ENCODE measurements at regions not wholly inside any gene's neighbourhood (a gene's known extent, or its start where the extent isn't known, plus 50 kb on each side); places are given as distances from the start of the nearest gene placed in this dataset.

DNA sequence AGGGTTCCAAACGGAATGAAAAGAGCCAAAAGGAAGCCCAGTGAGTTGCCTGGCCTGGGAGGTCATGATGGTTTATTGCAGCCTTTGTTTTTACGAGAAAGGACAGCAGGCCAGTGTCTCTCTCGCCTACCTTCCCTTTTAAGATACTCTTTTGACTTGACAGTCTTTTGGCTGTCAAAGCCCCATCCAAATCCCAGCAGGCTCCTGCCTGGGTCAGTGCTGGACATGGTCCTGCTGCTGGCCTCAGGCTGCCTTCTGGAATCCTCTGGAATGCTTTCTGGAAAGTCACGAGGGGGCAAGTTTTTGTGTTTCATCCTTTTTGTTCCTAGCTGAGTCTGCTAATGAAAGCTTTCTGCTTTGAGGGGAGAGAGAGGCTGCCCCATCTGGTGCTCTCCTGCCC, 444.8 kb downstream of the OLFM4 start:
- no peak for DNase-seq (ENCODE audit: low spot score in 2 of 2)
- H3K36me3 ChIP-seq, result no peaks in the 10 kb centered on the region
- no peaks in the 10 kb centered on the region for H3K4me1 ChIP-seq
- TF ChIP-seq EP300 (IDR thresholded peaks at IDR 0.05) (no peak), POLR2A (IDR thresholded peaks at IDR 0.05) (no peak)
- TF ChIP-seq, protein P1, sequence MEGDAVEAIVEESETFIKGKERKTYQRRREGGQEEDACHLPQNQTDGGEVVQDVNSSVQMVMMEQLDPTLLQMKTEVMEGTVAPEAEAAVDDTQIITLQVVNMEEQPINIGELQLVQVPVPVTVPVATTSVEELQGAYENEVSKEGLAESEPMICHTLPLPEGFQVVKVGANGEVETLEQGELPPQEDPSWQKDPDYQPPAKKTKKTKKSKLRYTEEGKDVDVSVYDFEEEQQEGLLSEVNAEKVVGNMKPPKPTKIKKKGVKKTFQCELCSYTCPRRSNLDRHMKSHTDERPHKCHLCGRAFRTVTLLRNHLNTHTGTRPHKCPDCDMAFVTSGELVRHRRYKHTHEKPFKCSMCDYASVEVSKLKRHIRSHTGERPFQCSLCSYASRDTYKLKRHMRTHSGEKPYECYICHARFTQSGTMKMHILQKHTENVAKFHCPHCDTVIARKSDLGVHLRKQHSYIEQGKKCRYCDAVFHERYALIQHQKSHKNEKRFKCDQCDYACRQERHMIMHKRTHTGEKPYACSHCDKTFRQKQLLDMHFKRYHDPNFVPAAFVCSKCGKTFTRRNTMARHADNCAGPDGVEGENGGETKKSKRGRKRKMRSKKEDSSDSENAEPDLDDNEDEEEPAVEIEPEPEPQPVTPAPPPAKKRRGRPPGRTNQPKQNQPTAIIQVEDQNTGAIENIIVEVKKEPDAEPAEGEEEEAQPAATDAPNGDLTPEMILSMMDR (IDR thresholded peaks at IDR 0.05), result no peak
- no peak overlapping the region for H3K27ac ChIP-seq
- H3K27me3 ChIP-seq, result no peaks in the 10 kb centered on the region
- WGBS, 2 donors, result 40 to 45% methylated on average over 4 of the region's 4 CpGs
- H3K9me3 ChIP-seq, result no peaks in the 10 kb centered on the region
- no peak overlapping the region for H3K4me3 ChIP-seq

DNA sequence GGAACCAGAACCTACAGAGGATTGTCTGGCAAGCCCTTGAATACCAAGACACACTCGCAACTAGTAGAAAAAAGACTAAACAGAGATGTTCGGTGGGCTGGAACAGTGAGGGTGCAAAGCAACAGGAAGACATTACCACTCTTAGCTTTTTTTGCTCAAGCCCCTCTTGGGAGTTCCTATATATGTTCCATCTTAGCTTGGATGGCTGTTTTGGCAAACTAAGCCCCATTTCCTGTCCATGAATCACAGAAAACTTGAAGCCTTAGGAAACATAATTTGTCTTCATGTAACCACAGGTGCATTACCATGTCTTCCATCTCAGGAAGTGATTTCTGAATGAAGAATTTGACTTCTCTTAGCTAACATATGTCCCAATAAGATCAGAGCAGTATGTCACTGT, 446.3 kb downstream of the OLFM4 start:
- Histone ChIP-seq H3K4me1 (no peaks in the 10 kb centered on the region), H3K36me3 (no peaks in the 10 kb centered on the region), H3K4me3 (no peak overlapping the region), H3K27ac (no peak overlapping the region), H3K9me3 (no peaks in the 10 kb centered on the region), H3K27me3 (no peaks in the 10 kb centered on the region)
- TF ChIP-seq, protein P1 (IDR thresholded peaks at IDR 0.05), result no peak
- no peak for TF ChIP-seq EP300 (IDR thresholded peaks at IDR 0.05)
- TF ChIP-seq POLR2A (IDR thresholded peaks at IDR 0.05), result no peak
- DNase-seq (ENCODE audit: low spot score in 2 of 2), result no peak
- WGBS, 2 donors, result 70 to 76% methylated on average over 2 of the region's 2 CpGs

DNA sequence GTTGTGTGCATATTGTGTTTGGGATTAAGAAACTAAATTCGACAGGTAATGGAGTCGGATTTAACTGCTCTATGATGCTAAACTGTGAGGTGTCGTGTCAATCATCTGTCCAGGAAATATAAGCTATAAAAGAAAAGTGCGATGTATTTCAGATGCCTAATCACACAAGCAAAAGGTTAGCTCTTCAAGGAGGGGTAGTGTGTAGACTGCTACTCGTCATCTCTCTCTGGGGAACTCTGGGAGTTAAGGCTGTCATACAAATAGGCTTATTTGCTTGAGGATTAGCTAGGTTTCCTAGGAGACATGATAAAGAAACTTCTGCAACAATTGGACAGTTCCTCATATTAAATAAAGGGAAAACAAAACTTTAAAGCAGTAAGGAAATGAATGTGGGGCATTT, 462.1 kb downstream of the OLFM4 start:
- Histone ChIP-seq H3K4me3 (no peak overlapping the region), H3K9me3 (no peaks in the 10 kb centered on the region), H3K4me1 (no peaks in the 10 kb centered on the region), H3K27ac (no peak overlapping the region), H3K36me3 (no peaks in the 10 kb centered on the region), H3K27me3 (no peaks in the 10 kb centered on the region)
- TF ChIP-seq, protein P1 (IDR thresholded peaks at IDR 0.05), result no peak
- TF ChIP-seq POLR2A (IDR thresholded peaks at IDR 0.05) (no peak), EP300 (IDR thresholded peaks at IDR 0.05) (no peak)
- WGBS, 2 donors, result 54 to 62% methylated on average over 5 of the region's 5 CpGs
- DNase-seq (ENCODE audit: low spot score in 2 of 2), result no peak

DNA sequence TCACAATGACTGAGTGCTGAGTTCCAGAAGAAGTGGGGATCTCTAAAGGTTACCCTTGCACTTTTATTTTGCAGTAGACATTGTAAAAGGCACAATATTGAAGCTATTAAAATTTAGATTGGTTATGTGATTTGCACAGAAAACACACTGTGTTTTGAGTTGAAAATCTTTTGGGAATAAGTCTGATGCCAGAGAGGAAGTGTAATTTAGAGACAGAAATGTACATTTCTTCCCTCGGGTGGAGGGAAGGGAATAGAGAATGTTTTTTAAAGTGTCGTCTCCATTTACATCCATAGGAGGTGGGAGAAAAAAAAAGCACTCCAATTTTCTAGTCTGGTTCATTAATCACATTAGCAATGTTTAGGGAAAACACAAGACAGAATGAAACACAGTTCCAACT, 465.8 kb downstream of the OLFM4 start:
- DNase-seq (ENCODE audit: low spot score in 2 of 2), result no peak
- no peaks in the 10 kb centered on the region for H3K4me1 ChIP-seq
- no peaks in the 10 kb centered on the region for H3K36me3 ChIP-seq
- TF ChIP-seq, protein P1 (IDR thresholded peaks at IDR 0.05), result no peak
- TF ChIP-seq POLR2A (IDR thresholded peaks at IDR 0.05) (no peak), EP300 (IDR thresholded peaks at IDR 0.05) (no peak)
- H3K9me3 ChIP-seq, result no peaks in the 10 kb centered on the region
- 37 to 44% methylated on average over 2 of the region's 2 CpGs for WGBS, 2 donors
- H3K4me3 ChIP-seq, result no peak overlapping the region
- no peaks in the 10 kb centered on the region for H3K27me3 ChIP-seq
- no peak overlapping the region for H3K27ac ChIP-seq

DNA sequence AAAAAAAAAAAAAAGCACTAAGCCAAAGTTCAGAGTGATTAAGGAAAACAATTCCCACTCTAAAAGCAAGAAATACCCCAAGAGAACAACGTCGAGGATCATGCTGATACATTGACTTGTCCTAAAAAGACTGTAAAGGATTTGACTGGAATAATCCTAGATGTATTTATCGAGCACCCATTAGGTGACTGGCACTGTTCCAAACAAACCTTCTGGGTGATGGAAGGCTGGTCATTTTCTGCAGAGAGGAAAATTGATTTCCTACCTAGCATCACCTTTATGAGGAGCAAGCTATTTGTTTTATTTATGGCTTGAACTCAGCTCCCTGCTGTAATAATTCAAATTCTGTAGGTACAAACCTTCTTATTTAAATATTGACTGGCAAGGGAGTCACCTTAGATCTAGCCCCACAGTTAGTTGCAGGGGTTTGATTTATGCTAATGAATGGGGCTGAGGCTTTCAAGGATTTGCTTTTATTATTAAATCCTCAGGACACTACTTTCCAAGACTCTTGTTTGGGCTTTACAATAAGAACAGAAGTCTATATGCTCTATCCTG, 471.0 kb downstream of the OLFM4 start:
- no peaks in the 10 kb centered on the region for H3K36me3 ChIP-seq
- no peaks in the 10 kb centered on the region for H3K9me3 ChIP-seq
- no peak for DNase-seq (ENCODE audit: low spot score in 2 of 2)
- H3K27ac ChIP-seq, result no peak overlapping the region
- WGBS, 2 donors, result 46% methylated on average over 3 of the region's 3 CpGs
- no peak overlapping the region for H3K4me3 ChIP-seq
- H3K27me3 ChIP-seq, result no peaks in the 10 kb centered on the region
- TF ChIP-seq EP300 (IDR thresholded peaks at IDR 0.05), result no peak
- TF ChIP-seq, protein P1 (IDR thresholded peaks at IDR 0.05), result no peak
- TF ChIP-seq POLR2A (IDR thresholded peaks at IDR 0.05), result no peak
- no peaks in the 10 kb centered on the region for H3K4me1 ChIP-seq

Data from tibial nerve (tissue), 4 donors.